Keratinocyte (primary cell): ENCODE measurements at regions not wholly inside any gene's neighbourhood (a gene's known extent, or its start where the extent isn't known, plus 50 kb on each side); places are given as distances from the start of the nearest gene placed in this dataset.

Experiments
- EZH2 ChIP-seq: IDR thresholded peaks from one replicate; pipeline ENCODE4 v1.6.1; 2012; ENCODE audit warnings: inconsistent platforms, mild to moderate bottlenecking, low read length, moderate library complexity
- TF ChIP-seq, protein P1 (sequence below), 3 experiments: IDR thresholded peaks in 1 of 3; conservative IDR thresholded peaks in 1 of 3; optimal IDR thresholded peaks in 1 of 3; 2 replicates in 2 of 3; 3 replicates in 1 of 3; pipeline versions ENCODE3 to v1.5.1; 2011; ENCODE audit warnings: low read length in 3 of 3, mild to moderate bottlenecking in 3 of 3, moderate library complexity in 2 of 3, control low read depth in 1 of 3, inconsistent platforms in 1 of 3; ENCODE audit not compliant: insufficient read depth in 2 of 3; ENCODE audit errors: extremely low read depth in 1 of 3

DNA sequence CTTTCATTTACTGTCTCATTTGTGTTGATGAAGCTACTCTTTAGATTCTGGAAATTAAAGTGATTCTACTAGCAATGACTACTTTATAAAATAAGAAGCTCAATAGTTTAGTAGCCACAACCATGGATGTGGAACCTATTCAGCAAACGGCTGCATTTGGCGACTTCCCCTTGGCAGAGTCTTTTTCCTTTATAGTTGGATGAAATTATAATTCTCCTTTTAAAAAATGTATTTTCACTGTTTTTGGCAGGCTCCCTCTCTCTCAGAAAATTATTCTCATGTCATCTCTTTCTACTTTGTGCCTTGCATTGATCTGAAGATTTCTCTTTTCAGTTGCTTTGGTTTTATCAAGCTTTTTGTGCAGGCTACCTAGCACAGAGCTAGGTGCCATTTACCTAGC, 50.6 kb upstream of the KCNN2 start:
- TF ChIP-seq, protein P1, sequence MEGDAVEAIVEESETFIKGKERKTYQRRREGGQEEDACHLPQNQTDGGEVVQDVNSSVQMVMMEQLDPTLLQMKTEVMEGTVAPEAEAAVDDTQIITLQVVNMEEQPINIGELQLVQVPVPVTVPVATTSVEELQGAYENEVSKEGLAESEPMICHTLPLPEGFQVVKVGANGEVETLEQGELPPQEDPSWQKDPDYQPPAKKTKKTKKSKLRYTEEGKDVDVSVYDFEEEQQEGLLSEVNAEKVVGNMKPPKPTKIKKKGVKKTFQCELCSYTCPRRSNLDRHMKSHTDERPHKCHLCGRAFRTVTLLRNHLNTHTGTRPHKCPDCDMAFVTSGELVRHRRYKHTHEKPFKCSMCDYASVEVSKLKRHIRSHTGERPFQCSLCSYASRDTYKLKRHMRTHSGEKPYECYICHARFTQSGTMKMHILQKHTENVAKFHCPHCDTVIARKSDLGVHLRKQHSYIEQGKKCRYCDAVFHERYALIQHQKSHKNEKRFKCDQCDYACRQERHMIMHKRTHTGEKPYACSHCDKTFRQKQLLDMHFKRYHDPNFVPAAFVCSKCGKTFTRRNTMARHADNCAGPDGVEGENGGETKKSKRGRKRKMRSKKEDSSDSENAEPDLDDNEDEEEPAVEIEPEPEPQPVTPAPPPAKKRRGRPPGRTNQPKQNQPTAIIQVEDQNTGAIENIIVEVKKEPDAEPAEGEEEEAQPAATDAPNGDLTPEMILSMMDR (optimal IDR thresholded peaks at IDR 0.05 in 1 of 3, IDR thresholded peaks at IDR 0.05 in 1 of 3, conservative IDR thresholded peaks at IDR 0.05 in 1 of 3; ENCODE audit: extremely low read depth in 1 of 3, insufficient read depth in 2 of 3, low read length in 3 of 3): no peak
- no peak for TF ChIP-seq EZH2
